Stimulated activated CD8-positive, alpha-beta memory T cell treated with anti-CD3 and anti-CD28 coated beads, Interleukin-2, amount 100 ng/mL, for 1 hour (primary cell): ENCODE measurements at regions not wholly inside any gene's neighbourhood (a gene's known extent, or its start where the extent isn't known, plus 50 kb on each side); places are given as distances from the start of the nearest gene placed in this dataset.

Source experiments
- DNase-seq, 2 donors: peaks; one replicate each; pipeline ENCODE4 v3.0.0-alpha.2; 2020; ENCODE audit warnings: low read depth in 2 of 2

DNA sequence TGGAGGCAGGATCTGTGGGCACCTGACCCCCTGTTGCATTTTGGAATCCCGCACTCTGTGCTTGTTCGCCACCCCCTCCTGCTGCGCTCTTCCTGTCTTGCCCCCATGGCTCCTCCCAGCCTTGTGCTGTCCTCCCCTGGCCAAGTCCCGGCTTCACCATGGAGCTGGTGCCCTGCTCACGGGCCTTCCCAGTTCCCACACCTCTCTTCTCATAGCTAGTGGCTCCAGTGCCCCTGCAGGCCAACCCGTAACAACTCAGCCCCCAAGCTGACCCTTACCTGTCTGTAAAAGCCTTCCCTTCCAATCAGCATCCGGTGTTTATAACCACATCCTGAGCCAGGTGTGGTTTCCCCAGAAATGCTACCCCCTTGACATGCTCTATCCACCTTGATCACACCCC, 407.7 kb upstream of the C2CD4B start:
- no peak for DNase-seq

DNA sequence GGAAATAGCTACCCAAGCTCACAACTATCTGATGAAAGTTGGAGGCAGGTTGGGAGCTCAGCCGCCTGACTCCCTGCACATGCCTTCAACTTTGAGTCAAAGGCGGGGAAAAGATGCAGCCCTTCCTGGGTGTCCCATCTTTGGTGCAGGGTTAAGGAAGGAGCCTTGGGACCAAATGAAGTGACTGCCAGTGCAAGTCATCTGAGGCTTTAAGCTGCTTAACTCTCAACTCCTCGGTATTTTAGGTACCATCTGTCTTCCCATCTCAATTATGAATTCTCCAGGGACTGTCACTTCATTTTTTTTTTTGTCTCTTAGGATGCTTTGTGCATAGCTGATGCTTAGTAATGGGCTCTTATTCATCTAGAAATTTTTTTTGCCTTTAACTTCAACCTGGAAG, 408.8 kb upstream of the C2CD4B start:
- DNase-seq = no peak

DNA sequence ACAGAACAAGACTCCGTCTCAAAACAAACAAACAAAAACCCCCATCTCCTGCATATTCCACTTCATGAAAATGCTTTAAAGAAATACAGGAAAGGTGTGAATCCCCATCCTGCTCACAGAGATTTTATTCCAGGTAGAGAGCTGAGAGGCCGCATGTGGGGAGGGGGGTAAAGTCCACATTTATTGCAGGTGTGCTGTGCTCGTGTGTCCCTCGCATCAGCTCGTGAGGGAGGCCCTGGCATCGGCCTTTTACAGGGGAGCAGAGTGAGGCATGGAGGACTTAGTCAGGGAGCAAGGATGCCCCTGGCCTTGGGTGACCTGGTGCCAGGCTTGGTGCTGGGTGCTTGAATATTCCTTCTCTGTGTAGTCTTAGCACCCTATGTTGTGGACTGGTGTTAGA, 413.5 kb upstream of the C2CD4B start:
- DNase-seq = no peak

DNA sequence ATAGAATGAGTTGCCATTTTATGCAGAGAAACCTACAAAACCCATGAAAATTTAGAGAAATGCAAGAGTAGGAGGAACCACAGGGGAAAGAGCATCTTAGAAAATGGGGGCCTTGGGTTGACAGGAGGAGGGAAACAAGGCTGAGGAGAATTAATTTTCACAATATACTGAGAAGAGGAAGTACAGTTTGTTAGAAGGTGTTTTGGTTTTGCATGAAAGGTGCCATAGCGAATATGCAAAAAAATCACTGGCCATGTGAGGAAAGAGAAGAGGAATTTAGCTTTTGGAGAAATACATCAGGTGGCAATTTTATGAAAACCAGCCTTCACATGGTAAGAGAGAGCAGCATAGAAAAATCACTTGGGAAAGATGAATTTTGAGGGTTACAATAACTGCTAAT, 413.9 kb upstream of the C2CD4B start:
- DNase-seq = no peak

DNA sequence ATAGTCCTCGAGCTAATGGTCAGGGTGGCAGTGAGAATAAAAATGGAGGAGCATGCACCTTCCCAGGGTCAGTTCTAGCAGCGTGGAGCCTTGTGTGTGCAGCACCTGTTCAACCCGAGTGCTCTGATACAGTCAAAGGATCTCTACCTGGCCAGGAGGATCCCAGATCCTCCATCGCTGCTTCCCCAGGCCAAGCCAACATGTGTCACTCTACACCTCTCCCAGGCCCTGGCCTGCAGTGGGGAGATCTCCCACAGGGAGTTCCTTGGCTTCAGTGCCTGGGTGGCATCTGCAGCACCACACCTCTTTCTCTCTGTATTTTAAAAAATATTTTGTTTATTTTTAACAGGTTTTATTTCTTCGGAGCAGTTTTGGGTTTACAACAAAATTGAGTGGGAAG, 414.8 kb upstream of the C2CD4B start:
- DNase-seq = no peak

DNA sequence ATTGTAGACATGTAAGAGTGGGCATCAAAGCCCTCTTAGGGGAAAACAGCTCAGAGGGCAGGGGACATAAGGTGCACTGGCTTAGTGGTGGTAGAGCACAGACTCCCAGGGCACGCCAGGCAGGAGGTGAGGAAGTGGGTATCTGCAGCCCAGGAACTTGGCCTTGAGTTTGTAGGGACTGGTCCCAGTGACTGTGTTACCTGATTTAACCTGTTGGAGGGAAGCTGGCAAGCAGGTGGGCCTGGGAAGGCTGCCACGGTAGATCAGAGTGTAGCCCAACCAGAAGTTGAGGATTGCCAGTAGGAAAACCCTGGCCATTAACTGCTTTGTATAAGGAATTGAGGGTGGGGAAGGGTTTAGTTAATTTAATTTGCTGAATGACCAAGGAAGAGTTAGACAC, 417.5 kb upstream of the C2CD4B start:
- DNase-seq = no peak

DNA sequence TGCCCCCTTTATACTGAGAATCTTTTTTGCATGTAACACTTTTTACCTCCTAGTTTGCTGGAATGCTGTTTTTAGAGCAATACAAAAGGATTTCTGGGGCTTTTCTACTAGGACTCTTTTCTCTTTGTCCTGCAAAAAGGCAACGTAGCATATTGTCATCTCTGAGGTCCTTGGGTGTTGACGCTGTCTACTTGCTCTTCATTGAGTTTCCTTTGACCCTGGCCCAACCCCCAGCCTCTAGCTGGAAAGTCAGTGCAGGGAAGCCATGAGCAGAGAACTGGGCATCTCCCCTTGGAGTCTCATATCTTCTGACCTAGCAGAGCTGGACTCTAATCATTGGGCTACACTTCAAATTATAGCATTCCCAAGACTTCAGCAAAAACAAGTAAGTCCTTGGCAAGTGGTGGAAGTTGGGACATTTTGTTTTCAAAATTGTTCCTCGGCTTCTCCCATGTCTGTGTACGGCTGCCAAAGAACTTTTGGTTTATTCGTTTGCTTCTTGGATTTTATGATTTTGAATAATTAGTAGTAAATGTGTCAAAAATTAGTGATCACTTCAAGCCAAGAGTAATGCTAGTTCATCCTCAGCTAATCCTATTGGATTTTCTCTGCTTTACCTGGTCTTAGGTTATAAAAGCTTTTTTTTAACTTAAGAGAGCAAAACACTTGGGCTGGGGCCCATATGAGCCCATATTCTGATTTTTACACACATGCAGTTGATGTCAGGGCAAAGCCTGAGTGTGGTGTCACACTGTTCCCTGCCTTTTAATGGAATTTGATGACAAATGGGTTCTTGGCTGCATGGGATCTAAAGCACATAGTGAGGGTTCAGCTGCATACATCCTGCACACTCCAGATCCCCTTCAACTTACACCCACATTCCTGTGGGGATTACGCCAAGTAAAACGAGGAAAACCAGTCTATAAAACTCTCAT, 419.5 kb upstream of the C2CD4B start:
- DNase-seq = no peak

DNA sequence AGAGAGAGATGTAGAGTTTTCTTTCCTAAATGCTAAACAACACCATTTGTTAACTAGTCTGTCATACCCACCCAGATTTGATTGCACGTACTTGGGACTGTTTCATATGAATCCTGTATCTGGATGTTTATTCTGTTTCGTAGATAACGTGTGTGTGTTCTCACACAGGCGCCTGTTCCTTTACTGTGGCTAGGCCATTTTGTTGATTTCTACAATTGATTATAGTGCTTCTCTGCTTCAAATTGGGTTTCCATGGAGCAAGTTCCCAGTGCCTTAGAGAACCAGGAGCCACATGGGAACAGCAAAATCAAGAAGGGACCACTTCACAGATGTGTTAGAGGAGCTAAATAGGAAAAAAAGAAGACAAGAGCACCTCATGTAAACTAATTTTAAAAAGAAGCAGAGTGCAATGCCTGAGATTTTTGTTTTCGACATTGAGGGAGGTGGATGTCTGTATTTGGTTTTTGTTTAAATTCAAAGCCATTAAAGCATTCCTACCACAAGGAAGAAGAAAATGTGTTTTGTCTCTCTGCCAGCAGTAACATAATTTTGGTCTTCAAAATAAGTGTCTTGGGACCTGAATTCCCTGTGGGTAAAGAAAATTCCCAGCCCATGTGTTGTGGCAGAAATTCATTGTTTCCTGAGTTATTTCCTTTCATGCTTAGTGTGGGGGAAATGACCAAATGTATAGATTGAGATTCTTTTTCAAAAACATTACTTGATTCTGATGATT, 424.0 kb upstream of the C2CD4B start:
- DNase-seq = no peak

DNA sequence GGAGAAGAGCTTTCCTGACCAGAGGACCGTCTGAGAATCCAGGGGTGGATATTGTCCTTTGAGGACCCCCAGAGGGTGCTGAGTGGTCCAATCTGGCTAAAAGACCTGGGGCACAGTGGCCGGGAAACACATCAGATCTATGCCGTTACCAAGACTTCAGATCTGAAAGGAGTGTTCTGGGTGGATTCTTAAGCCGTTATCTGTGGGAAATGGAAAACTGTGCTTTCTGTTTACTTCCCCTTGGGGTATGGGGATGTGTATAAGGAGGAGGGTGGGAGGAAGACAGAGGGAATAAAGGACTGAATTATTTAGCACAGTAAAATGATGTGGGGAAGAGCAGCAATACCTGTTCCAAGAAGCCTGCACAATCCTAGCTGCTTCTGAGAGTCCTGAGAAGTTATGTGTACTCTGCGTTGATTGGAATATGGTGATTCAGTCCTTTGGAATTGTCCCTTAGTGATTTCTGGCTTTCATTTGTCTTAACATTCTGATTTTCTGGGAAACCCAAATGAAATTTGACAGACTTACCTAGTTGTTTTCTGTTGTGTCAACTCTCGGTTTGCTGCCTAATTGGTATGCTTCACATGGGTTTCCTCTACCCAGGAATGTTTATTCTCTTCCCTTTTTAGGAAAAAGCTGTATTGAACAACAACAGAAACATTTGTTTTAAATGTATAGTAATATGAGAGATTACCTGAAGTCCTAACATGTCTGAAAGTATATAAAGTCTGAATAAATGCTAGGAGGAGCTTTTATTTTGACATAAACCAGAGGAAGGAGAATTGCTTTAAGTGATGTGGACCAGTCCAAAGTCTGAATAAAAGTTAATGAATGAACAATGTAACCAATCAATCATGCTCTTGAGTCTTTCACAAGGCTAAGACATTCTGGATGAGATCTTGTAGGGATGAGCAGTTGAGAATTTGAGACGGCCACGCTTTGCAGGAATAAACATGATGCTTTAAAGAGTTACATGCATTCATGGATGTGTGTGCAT, 427.1 kb upstream of the C2CD4B start:
- DNase-seq = no peak

DNA sequence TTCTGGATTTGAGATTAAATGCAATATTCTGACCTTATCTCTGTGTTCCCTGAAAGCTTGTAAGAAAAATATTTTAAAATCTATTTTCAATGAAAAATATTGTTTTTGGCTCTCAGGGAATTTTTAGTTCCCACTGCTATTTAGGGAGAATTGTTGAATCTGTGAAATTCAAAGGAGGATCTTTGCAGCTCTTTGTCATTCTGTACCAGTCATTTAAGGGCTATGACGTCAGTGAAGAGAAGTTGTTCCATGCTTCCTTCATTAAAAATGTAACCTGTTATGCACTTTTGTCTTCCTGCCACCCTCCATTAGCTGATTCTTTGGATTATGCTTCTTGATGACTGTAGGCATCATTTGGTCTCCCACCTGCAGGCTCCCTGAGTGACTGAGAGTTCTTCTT, 427.8 kb upstream of the C2CD4B start:
- DNase-seq = no peak

DNA sequence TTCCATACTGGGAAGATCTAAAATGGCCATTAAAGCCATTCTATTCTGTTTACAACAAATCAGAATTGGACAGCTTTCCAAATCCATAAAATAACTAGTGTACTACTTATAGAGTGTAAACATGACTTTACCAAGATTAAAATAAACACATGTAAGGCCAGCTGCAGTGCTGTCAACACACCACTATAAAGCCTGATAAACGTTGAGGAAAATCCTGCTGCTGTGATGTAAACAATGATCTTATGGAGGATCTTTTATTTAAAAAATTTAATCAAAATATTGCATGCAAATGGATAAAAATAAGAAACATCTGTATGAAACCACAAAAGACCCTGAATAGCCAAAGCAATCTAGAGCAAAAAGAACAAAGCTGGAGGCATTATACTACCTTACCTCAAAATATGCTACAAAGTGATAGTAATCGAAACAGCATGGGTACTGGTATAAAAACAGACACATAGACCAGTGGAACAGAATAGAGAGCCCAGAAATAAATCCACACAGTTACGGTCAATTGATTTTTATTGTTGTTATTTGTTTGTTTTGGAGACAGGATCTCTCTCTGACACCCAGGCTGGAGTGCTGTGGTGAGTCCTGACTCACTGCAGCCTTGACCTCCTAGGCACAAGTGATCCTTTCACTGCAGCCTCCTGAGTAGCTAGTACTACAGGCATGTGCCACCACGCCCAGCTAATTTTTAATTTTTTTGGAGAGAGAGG, 428.8 kb upstream of the C2CD4B start:
- no peak for DNase-seq

DNA sequence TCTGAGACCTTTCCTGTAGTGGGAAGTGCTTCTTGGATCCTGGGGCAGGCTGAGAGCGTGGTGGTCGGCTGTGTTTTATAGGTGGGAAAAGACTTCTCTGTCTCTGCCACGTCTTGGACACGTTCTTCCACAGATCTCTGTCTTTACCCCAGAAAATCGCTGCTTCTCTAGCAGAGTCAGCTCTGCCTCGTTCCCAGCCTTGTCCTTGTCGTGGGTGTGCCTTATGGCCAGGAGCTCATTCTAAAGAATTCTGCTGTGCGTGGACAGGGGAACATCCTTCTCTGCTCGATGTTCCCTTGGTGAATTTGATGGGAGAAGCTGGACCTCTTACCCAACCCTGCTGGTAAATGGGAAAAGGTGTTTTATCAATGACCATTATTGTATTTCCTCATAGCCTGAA, 433.1 kb upstream of the C2CD4B start:
- DNase-seq = no peak

DNA sequence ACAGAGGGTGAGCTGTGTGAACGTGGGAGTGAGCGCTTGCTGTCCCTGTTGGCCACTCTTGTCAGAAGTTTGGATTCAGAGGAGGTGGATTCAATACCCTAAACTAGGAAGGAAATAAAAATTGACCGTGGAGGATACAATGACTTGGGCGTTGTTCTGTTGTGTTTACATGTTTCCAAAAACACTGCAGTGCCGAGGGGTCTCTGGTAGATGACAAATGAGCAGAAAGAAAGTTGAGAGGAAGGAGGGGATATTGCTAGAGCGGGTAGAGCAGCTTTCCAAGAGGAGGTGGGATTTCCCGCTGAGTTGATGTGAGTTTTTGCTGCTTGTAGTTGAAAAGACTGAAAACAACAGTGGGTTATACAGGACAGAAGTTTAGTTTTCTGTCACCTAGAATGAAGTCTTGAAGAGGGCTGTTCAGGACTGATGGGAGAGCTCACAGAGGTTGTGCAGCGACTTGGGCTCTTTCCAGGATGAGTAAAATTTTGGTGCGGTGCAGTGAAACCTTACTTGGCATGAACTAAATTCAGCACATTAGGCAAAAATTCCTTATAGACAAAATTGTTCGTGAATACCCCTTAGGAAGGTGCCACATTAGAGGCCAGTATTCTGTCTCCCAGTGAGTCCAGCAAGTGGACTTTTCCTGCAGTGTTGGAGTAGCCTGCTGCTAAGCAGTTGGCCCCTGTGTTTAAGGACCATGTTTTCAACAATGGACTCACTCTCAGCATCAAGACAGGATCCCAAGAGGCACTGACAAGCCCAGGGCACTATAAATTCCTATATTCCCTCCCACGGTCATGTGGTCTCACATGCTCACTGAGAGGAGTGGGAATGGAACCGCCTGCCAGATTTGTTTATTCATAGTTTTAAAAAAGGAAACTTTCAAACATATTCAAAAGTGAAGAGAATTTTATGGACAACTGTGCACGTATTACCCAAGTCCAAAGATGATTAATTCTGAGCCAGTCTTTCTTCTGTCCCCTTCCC, 435.0 kb upstream of the C2CD4B start:
- no peak for DNase-seq

DNA sequence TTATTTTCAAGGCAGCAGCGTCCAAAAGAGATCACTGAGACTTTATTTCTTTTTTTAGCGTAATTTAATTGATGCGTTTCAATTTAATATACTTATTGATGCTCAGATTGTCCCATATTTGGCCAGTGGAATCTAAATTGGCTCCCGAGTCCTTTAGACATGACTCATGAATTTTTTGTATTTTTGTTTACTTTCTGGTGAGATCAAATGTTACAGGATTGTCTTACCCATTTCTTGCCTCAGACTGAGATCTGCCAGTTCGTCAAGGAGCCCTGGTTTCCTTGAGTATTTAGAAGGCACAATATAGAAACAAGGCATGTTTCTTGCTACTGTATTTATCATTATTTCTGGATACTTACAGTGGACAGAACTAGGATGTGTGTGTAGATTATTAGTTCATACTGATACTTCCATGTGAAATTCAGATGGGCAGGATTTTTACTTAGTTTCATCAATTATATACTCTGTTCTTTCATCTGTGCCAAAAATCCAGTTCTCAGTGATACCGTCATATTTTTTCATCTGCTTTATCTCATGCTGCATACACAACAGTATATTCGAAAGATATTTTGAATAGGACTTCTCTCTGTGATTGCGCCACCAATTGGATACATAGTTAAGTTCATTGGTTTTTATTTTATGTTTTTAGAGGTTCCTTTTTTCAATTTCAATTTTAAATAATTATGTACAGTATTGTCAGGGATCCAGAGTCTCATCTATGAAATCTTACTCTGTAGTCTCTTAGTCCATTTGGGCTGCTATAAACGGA, 436.9 kb upstream of the C2CD4B start:
- no peak for DNase-seq

DNA sequence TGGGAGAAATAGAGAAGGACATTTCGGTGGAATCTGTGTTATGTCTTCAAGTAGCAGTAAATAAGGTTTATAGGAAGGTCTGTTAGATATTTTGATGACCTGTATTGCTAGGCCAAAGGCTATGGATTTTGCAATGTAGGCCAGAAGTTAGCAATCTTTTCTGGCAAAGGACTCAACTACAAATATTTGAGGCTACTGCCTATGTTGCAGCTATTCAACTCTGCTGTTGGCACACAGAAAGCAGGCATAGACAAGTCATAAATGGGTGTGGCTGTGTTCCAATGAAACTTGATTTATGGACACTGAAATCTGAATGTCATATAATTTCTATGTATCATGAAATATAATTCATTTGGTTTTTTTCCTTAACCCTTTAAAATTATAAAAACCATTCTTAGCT, 438.7 kb upstream of the C2CD4B start:
- no peak for DNase-seq

DNA sequence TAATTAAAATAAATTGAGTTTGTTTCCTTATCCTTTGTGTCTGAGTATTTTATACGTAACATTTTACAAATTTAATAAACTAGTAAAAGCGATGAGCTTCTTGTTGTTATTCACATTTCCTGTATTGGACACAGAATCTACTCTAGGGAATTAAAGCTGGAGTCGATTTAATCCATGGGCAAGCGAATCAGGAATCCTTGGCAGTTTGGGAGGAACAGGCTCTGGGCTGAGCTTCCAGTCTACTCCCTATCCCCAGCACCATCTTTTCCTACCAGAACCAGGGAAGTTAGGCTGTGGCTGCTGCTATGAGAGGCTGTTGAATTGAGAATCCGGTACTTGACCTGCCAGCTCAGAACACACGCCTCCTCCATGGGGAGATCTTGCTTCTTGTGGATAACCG, 437.3 kb upstream of the TPM1 start:
- no peak for DNase-seq

DNA sequence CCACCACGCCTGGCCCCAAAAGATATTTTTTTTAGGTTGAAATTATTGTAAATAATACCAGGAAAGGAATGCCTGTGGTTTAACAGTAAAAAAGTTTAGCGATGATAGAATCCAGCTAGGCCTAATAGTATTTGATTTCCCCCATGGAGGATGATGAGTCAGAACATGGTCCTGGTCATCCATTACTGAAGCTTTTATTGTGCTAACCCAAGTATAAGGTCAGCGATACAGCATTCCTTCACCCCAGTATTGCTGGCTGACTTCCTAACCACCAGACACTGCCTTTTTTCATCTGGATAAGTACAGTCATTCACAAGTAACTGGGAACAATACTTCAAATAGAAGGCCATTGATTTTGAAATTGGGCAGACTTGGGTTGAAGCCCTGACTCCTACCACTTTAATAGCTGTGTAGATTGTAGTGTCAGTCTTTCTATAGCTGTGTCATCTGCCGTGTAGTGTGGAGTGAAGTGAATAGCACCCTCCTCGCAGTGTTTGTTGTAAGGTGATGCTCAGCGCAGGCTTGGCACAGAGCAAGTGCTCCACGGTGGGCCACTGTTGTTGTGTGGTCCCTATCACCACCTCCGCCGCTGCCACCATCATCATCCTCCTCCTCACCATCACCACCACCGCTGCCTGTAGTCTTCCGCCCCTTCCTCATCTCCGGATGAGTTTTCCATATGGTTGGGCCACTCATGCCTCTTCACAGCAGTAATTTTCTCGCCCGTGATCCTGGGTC, 436.0 kb upstream of the TPM1 start:
- no peak for DNase-seq

DNA sequence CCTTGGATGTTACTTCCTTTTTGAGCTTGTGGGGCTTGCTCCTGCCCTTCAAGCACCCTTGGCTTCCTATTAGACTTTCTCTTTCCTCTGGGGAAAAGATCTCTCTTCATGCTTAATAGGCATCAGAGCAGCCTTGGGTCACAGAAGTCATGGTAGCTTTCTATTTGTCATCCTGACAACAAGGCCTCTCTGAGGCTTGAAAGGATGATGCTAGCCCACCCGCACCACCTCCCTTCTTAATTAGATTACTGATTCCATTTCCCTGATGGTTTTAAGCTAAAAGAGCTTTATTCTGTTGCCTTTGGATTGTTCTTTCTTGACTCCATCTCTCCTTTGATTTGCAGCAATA, 435.5 kb upstream of the TPM1 start:
- DNase-seq = no peak

DNA sequence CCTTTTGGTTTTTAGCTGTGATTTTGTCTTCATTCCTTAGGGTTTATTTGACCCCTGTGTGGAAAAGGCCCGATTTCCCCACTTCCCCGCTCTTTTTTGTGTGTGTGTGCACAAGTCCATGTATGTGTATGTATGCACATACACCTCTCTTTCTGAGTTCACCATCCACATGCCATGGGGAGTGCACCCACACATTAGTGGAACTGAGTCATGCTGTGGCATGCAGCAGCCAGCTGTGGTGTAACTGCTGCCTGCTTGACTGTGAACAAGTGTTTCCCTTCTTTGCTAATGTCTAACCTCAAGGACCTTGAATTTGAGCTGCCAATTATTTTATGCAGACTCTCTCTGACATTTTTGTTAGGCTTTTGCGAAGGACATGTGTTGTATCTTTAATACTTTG, 434.9 kb upstream of the TPM1 start:
- no peak for DNase-seq
